Stimulated activated naive CD8-positive, alpha-beta T cell treated with anti-CD3 and anti-CD28 coated beads, Interleukin-15, amount 100 ng/mL, for 72 hours (primary cell): ENCODE measurements at regions not wholly inside any gene's neighbourhood (a gene's known extent, or its start where the extent isn't known, plus 50 kb on each side); places are given as distances from the start of the nearest gene placed in this dataset.
A peak's percentile ranks its signal among the peaks of the same experiment; 100 is the strongest.

ENCODE experiments used
- ATAC-seq: fragments of 150-1000 bp; cut with Tn5 transposase; 2 replicates; pipeline ENCODE4 v1.10.0; 2021; ENCODE audit warnings: mild to moderate bottlenecking, moderate library complexity
- DNase-seq, 2 donors: peaks; one replicate each; pipeline ENCODE4 v3.0.0; 2021 to 2022
- H3K27ac Mint-ChIP-seq, 2 donors: one replicate each; pipeline ENCODE4 v1.8.0; 2022; ENCODE audit warnings: mild to moderate bottlenecking in 2 of 2, mixed read lengths in 2 of 2, moderate library complexity in 2 of 2
- H3K27me3 Mint-ChIP-seq: one replicate; pipeline ENCODE4 v1.8.0; 2022; ENCODE audit warnings: mixed read lengths
- H3K4me1 Mint-ChIP-seq: one replicate; pipeline ENCODE4 v1.8.0; 2022; ENCODE audit warnings: mild to moderate bottlenecking, mixed read lengths
- H3K4me3 Mint-ChIP-seq, 2 donors: one replicate each; pipeline ENCODE4 v1.8.0; 2022; ENCODE audit warnings: mild to moderate bottlenecking in 2 of 2, mixed read lengths in 2 of 2, moderate library complexity in 1 of 2
- H3K9me3 Mint-ChIP-seq, 2 donors: one replicate each; pipeline ENCODE4 v1.8.0; 2022; ENCODE audit warnings: mixed read lengths in 2 of 2

- H3K4me1 Mint-ChIP-seq: no peaks in the 10 kb centered on the region
- ATAC-seq: no peak
- DNase-seq: no peak
- no peak overlapping the region for H3K4me3 Mint-ChIP-seq
- H3K27ac Mint-ChIP-seq: no peak overlapping the region
- peaks cover 13 to 17% of the 10 kb centered on the region in 2 donors for H3K9me3 Mint-ChIP-seq
- H3K27me3 Mint-ChIP-seq: no peaks in the 10 kb centered on the region
Measured at GRCh38 chr6:23365732-23366131, 760.3 kb upstream of the NRSN1 start.

- Mint-ChIP-seq H3K27ac (no peak overlapping the region), H3K4me1 (no peaks in the 10 kb centered on the region), H3K9me3 (peaks cover 13 to 17% of the 10 kb centered on the region in 2 donors), H3K4me3 (no peak overlapping the region), H3K27me3 (no peaks in the 10 kb centered on the region)
- ATAC-seq: no peak
- DNase-seq: no peak
Measured at GRCh38 chr6:23367311-23367710, 758.7 kb upstream of the NRSN1 start.

GRCh38 chr6:23368557-23368956 lies 757.5 kb upstream of the NRSN1 start:
- H3K4me3 Mint-ChIP-seq: no peak overlapping the region
- H3K9me3 Mint-ChIP-seq: peaks cover 11 to 14% of the 10 kb centered on the region in 2 donors
- no peaks in the 10 kb centered on the region for H3K27me3 Mint-ChIP-seq
- H3K4me1 Mint-ChIP-seq: no peaks in the 10 kb centered on the region
- ATAC-seq: no peak
- no peak for DNase-seq
- no peak overlapping the region for H3K27ac Mint-ChIP-seq

GRCh38 chr6:23370051-23370450 lies 756.0 kb upstream of the NRSN1 start:
- no peak overlapping the region for H3K4me3 Mint-ChIP-seq
- H3K27me3 Mint-ChIP-seq: no peaks in the 10 kb centered on the region
- no peaks in the 10 kb centered on the region for H3K4me1 Mint-ChIP-seq
- H3K27ac Mint-ChIP-seq: peak overlapping the region in 1 of 2 donors; percentile 55
- ATAC-seq (no peak), DNase-seq (no peak)
- H3K9me3 Mint-ChIP-seq: peaks cover 9 to 10% of the 10 kb centered on the region in 2 donors

GRCh38 chr6:23371132-23371915 lies 754.7 kb upstream of the NRSN1 start:
- ATAC-seq (no peak), DNase-seq (no peak)
- no peaks in the 10 kb centered on the region for H3K27me3 Mint-ChIP-seq
- no peak overlapping the region for H3K27ac Mint-ChIP-seq
- H3K4me3 Mint-ChIP-seq: no peak overlapping the region
- H3K4me1 Mint-ChIP-seq: no peaks in the 10 kb centered on the region
- peaks cover 9 to 10% of the 10 kb centered on the region in 2 donors for H3K9me3 Mint-ChIP-seq

GRCh38 chr6:23377830-23378229 lies 748.2 kb upstream of the NRSN1 start:
- Mint-ChIP-seq H3K4me1 (no peaks in the 10 kb centered on the region), H3K27me3 (no peaks in the 10 kb centered on the region), H3K4me3 (no peak overlapping the region), H3K9me3 (peaks cover 0 to 13% of the 10 kb centered on the region in 2 donors), H3K27ac (no peak overlapping the region)
- ATAC-seq (no peak), DNase-seq (no peak)

- H3K27ac Mint-ChIP-seq: peak overlapping the region in 1 of 2 donors; percentile 54
- DNase-seq (no peak), ATAC-seq (no peak)
- H3K9me3 Mint-ChIP-seq: peaks cover 0 to 13% of the 10 kb centered on the region in 2 donors
- H3K27me3 Mint-ChIP-seq: no peaks in the 10 kb centered on the region
- no peaks in the 10 kb centered on the region for H3K4me1 Mint-ChIP-seq
- no peak overlapping the region for H3K4me3 Mint-ChIP-seq
Measured at GRCh38 chr6:23380465-23380864, 745.5 kb upstream of the NRSN1 start.

- Mint-ChIP-seq H3K27ac (no peak overlapping the region), H3K9me3 (peaks cover 0 to 4% of the 10 kb centered on the region in 2 donors), H3K4me1 (no peaks in the 10 kb centered on the region), H3K27me3 (no peaks in the 10 kb centered on the region), H3K4me3 (no peak overlapping the region)
- no peak for ATAC-seq
- DNase-seq: no peak
Measured at GRCh38 chr6:23388086-23388783, 737.8 kb upstream of the NRSN1 start.

- H3K4me1 Mint-ChIP-seq: no peaks in the 10 kb centered on the region
- no peak for DNase-seq
- H3K4me3 Mint-ChIP-seq: no peak overlapping the region
- no peaks in the 10 kb centered on the region for H3K27me3 Mint-ChIP-seq
- peaks cover 0 to 4% of the 10 kb centered on the region in 2 donors for H3K9me3 Mint-ChIP-seq
- ATAC-seq: no peak
- no peak overlapping the region for H3K27ac Mint-ChIP-seq
Measured at GRCh38 chr6:23389386-23389785, 736.6 kb upstream of the NRSN1 start.

GRCh38 chr6:23390221-23390620 lies 735.8 kb upstream of the NRSN1 start:
- no peak for DNase-seq
- Mint-ChIP-seq H3K27ac (no peak overlapping the region), H3K4me1 (no peaks in the 10 kb centered on the region), H3K9me3 (peaks cover 0 to 4% of the 10 kb centered on the region in 2 donors), H3K4me3 (no peak overlapping the region), H3K27me3 (no peaks in the 10 kb centered on the region)
- no peak for ATAC-seq

GRCh38 chr6:23394681-23395080 lies 731.3 kb upstream of the NRSN1 start:
- Mint-ChIP-seq H3K27me3 (no peaks in the 10 kb centered on the region), H3K4me1 (no peaks in the 10 kb centered on the region), H3K4me3 (no peak overlapping the region), H3K9me3 (peaks cover 0 to 4% of the 10 kb centered on the region in 2 donors), H3K27ac (no peak overlapping the region)
- ATAC-seq (no peak), DNase-seq (no peak)

GRCh38 chr6:23395381-23395780 lies 730.6 kb upstream of the NRSN1 start:
- H3K4me3 Mint-ChIP-seq: no peak overlapping the region
- no peak for ATAC-seq
- peaks cover 0 to 4% of the 10 kb centered on the region in 2 donors for H3K9me3 Mint-ChIP-seq
- H3K27ac Mint-ChIP-seq: no peak overlapping the region
- H3K4me1 Mint-ChIP-seq: no peaks in the 10 kb centered on the region
- H3K27me3 Mint-ChIP-seq: no peaks in the 10 kb centered on the region
- no peak for DNase-seq

GRCh38 chr6:23396949-23397348 lies 729.1 kb upstream of the NRSN1 start:
- ATAC-seq (no peak), DNase-seq (no peak)
- no peak overlapping the region for H3K4me3 Mint-ChIP-seq
- no peaks in the 10 kb centered on the region for H3K9me3 Mint-ChIP-seq
- H3K27me3 Mint-ChIP-seq: no peaks in the 10 kb centered on the region
- H3K27ac Mint-ChIP-seq: no peak overlapping the region
- no peaks in the 10 kb centered on the region for H3K4me1 Mint-ChIP-seq

- no peak overlapping the region for H3K4me3 Mint-ChIP-seq
- DNase-seq (no peak), ATAC-seq (no peak)
- no peaks in the 10 kb centered on the region for H3K27me3 Mint-ChIP-seq
- H3K27ac Mint-ChIP-seq: no peak overlapping the region
- H3K4me1 Mint-ChIP-seq: no peaks in the 10 kb centered on the region
- no peaks in the 10 kb centered on the region for H3K9me3 Mint-ChIP-seq
Measured at GRCh38 chr6:23403460-23403859, 722.6 kb upstream of the NRSN1 start.

- no peak overlapping the region for H3K27ac Mint-ChIP-seq
- no peak overlapping the region for H3K4me3 Mint-ChIP-seq
- no peak for ATAC-seq
- DNase-seq: no peak
- H3K9me3 Mint-ChIP-seq: peaks cover 0 to 7% of the 10 kb centered on the region in 2 donors
- H3K27me3 Mint-ChIP-seq: no peaks in the 10 kb centered on the region
- no peaks in the 10 kb centered on the region for H3K4me1 Mint-ChIP-seq
Measured at GRCh38 chr6:23409531-23409930, 716.5 kb upstream of the NRSN1 start.

- Mint-ChIP-seq H3K27me3 (no peaks in the 10 kb centered on the region), H3K9me3 (peaks cover 0 to 7% of the 10 kb centered on the region in 2 donors), H3K4me3 (no peak overlapping the region), H3K27ac (no peak overlapping the region), H3K4me1 (no peaks in the 10 kb centered on the region)
- ATAC-seq (no peak), DNase-seq (no peak)
Measured at GRCh38 chr6:23410439-23410838, 715.6 kb upstream of the NRSN1 start.
